NCI-H1092 treated with DMSO at 0.1 percent for 48 hours (cell line): ENCODE measurements at regions not wholly inside any gene's neighbourhood (a gene's known extent, or its start where the extent isn't known, plus 50 kb on each side); places are given as distances from the start of the nearest gene placed in this dataset.

Experiments
- DNase-seq: peaks from one replicate; lab custom pipeline; 2025; lab: John Stamatoyannopoulos, UW

DNA sequence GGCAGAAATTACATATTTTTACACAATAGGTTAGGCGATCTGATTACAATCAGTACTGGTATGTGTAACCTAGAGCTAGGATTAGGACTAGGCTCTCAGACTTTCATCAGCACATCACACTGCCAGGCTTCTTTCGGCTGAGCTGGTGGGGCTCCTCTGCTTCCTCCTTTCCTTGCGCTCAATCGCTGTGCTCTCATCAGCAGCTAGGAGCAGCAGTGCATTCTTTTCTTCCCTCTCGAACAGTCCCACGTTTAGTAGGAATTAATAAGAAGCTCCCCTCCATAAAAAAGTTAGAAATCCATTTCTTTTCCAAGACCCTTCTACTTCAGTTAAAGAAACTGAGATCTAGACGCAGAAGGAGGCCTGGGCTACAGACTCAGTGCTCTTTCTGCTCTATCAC lies 350.4 kb downstream of the SPRY1 start:
- DNase-seq, result no peak

DNA sequence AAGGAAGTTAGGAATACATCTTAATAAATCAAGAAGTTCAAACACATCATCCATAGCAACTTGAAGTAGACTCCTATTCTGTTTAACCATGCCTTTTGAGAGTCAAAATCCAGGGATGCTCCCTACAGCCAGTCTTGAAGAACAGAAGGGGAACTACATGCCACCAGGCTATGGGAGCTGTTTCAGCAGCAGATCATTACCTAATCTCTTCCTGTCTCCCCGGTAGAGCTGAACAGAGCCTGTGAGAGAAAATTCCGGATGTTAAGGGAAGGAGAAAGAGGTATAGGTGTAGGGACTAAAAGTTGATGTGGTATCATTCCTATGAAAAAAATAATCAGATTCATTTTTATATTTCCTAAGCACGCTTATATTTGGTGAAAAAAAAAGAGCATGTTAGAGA lies 352.2 kb downstream of the SPRY1 start:
- no peak for DNase-seq

DNA sequence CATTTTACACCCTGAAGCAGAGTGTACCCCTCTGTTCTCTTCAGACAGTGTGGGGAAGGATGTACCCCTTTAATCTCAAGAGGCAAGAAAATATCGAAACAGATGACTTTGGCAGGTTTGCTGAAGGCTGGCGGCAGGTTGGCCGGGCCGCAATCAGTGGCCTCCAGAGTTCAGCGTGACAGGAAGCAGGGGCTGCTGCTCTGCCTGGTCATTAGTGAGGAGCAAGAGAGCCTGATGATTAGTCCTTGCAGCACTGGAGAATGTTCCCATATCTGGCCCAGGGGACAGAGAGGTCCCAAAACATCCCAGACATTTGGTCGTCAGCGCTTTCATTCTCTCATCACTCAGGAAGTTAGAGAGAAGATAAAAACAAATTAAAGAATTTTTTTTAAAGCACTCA lies 352.8 kb downstream of the SPRY1 start:
- DNase-seq, result no peak

DNA sequence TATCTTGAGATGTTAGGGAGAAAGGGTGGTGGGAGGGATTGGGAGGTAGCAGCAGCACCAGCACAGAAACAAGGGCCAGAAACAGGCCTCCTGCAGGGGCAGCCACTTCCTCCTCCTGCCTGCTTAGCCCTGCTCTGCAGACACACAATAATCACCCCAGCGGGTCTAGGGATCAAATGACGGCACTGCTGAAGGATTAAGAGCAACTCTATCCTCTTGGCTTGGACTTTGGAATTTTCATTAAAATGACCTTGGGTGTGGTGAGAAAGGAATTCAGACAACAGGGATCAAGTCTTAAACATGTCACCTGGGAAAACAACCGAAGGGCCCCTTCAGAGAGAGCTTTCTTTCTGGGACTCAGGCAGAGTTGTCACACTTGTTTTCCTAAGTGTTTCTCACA lies 353.4 kb downstream of the SPRY1 start:
- no peak for DNase-seq

DNA sequence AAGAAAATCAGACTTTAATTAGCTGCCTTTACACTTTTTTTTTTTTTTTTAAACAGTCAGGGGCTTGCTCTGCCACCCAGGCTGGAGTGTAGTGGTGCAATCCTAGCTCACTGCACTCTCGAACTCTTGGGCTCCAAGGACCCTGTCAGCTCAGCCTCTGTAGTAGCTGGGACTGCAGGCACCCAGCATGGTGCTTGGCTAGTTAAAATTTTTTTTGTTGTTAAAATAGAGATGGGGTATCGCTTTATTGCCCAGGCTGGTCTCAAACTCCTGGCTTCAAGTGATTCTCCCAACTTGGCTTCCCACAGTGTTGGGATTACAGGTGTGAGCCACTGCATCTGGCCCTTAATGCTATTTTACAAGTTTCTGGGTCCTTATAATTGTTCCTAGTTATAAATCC lies 359.1 kb downstream of the SPRY1 start:
- DNase-seq, result no peak

DNA sequence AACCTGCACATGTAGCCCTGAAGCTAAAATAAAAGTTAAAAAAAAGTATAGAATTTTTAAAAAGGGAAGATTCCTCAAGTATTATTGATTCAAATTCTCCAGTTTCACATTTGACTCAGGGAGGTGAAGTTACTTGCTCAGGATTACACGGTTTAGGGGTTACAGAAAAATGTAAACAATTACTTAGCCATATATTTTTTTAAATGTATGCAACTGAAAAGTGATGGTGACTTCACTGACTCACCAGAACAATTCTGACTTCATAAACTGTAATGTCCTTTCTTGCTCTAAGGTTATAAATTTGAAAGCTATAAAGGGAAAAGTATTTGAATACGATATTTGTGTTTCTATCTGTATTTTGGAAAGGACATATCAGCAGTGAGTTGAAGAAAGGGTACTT lies 371.2 kb downstream of the SPRY1 start:
- no peak for DNase-seq

DNA sequence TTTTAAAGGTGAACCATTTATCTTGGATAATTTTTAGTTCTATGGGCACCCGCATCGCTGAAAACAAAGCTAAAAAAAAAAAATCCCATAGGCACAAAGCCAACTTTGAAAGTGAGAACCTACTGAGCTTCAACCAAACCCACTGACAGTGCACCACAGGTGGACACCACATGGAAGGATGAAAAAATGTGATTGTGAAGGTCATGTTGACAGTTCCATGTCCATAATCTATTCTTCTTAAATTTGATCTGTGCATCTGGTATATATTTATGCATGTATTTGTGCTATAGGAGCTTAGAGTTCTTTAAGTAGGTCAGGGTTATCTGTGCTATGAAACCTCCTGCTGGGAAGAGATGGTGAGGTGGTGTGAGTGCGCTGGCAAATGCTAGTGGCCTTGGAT lies 374.3 kb downstream of the SPRY1 start:
- DNase-seq, result no peak

DNA sequence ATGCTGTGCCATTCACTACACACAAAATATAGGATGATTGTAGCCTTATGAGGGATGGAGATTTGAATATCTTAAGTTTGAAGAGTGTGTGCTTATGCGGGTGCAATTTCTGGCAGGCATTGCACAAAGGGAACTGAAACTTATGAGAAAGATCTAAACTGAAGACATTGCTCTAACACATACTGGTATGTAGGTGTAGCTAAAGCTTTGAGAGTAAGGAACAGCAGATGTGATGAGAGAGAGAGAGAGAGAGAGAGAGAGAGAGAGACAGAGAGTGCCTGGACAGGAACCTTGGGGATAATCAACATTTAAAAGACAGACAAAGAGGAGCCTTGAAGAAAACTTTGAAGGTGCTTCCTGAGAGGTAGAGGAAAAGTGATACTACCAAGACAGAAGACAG lies 379.7 kb downstream of the SPRY1 start:
- DNase-seq, result no peak

DNA sequence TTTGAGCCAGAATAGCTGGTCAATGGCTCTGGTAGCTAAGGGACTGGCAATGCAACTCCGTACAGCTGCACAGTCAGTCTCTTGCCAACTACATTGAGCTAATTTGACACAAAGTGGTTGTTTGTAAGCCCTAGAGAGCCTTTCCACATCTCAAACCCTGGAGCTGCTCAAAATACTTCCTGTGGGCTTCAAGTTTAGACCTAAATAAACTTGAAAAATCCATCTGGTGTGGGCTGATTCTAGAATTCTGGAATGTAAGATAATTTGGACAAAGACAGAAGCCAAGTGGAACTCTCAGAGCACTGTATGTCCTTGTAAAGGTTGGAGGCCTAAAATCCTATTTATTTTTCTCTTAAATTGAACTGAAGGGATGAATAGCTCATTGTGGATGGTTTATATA lies 380.8 kb downstream of the SPRY1 start:
- DNase-seq, result no peak

DNA sequence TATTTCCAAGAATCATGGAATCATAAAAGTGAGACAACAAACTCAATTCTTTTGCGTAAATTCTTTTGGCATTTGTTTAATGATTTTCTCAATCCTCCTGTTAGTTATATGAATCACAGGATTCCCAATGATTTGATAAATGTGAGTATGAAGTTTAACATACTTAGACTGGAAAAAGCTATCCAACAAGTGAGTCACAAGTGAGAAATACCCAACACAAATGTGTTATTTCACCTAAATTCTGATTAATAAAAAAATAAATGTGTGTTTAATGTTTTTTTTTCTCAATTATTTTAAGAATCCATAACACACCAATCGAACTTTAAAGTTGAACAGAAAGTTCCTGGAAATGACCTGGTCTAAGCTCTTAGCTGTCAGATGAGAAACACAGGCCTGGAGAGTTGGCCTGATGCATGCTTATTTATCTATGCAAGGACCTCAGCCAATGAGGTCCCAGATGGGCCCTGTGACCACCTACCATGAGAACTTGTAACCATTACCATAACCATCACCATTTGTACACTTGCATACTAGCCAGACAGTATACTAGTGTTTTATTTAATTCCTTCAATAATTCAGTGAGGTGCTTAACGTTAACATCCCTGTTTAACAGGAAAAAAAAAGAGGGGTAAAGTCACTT lies 386.7 kb downstream of the SPRY1 start:
- no peak for DNase-seq

DNA sequence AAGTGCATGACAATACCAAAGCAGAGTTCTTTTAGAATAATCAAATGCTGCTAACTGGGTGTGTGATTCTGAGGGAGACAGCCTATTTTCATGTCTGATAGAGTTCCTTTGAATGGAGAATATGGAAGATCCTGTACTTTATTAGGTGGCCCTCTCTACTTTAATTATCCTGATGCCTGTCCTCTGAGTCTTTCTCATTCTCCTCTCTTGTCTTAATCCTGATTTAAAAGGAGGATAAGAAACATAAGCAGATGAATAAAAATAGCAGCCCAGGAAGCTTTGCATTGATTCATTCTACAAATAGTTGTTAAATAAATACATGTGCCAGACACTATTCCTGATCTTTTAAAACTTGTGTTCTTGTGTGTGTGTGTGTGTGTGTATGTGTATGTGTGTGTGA lies 387.3 kb downstream of the SPRY1 start:
- no peak for DNase-seq

DNA sequence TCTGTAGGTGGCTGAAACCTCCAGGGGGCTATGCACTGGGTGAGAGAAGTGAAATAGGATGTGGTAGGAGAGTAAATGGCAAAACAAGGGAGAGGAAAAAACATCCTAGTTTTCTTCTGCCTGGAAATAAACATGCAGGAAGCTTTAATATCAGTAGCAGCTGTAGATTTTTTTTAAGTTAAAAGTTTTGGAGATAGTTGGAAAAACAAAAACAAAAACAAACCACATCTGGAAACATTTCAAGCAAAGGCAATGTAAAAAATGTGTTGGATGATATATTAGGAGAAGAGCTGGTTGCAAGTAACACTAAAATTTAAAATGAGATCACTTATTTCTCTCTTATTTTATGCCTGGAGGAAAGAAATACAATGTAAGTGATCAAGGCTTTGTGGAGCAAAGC lies 388.0 kb downstream of the SPRY1 start:
- no peak for DNase-seq

DNA sequence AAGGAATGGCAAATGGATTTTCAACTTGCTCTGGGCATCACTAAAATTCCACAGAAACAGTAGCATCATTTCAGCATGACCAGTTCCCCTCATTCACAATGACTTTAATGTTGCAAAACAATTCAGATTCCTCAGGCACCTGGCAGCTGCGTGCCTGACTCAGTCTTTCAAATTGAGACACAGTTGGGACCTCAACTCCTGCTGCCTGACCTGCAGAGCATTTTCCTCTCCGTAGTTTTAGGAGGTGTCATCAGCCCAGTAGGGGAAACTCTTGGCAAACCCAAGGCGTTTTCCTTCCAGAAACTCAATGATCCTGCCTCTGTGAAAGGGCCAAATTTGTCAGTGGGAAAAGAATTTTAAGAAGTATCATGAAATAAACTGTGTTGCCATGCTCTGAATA lies 388.9 kb downstream of the SPRY1 start:
- no peak for DNase-seq

DNA sequence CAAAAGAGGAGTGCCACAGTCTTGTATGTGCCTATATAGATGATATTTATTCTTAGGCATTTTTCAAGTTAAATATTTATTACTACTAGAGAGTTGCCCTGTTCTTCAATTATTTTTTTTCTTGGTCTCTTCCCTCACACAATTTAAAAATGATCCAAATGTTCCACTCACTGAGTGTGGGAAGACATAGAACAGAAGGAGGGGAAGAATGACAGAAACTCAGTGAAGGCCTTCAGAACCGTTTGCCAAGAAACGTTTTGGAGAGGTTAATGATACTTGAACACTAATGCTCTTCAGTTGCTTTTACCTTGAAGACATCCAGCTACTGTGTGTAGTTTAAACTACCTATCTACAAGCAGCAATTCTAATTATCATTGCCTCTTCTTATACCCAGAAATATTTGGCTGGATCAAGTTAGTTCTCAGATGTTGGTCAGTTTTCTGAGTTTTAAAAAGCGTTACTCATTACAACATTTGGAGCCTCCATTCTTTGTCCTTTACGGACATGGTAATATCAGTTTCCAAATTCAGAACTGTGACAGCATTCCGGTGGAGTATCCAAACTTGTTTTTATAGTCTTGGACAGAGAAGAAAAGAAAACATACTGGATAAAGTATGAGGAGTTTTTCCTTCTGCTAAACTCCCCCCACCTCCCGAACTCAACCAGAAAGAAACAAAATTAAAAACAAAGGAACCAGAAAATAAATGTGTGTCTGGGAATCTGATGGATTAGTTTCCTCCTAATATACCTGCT lies 389.7 kb downstream of the SPRY1 start:
- DNase-seq, result no peak

DNA sequence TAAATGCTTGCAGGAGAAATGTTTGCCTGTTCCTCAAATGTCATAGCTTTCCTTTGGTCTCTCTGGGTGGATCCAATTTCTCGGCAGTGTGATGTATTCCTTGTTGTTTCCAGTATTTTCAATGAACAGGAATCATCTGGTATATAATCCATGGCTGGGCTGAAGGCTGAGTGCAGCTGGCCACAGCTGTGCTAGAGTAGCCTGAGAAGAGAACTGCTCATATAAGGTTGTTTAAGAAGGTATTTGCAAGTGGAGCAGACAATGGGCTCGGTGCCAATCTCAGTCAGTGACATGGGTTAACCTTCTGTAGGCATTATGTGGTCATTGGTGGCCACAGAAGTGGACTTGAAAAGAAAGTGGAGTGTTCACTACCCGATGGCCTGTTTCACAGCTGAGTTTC lies 390.3 kb downstream of the SPRY1 start:
- no peak for DNase-seq

DNA sequence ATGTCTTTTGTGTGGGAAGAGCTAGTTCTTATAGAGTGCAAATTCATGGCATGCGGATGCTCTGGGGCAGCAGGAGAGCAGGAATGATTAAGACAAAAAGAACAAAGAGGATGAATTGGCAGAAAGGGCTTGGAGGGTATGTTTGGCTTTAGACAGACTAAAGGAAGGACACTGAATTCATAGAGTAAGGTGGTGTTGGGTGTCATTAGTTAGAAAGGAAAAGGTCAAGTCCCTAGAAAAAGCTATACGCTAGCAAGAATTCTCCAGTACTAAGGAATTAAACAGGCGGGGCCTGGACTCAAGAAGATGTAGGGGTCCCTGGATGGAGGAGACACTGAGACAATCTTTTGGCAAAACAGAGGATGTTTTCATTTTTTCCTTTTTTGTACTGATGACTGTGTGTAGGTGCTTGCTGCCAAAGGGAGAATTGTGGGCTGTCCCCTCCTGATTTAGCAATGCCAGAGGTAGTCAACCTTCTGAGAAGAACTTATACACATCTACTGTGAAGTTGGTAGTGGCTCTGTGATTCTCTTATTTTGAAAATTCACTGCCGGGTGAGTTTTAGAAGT lies 391.0 kb downstream of the SPRY1 start:
- no peak for DNase-seq

DNA sequence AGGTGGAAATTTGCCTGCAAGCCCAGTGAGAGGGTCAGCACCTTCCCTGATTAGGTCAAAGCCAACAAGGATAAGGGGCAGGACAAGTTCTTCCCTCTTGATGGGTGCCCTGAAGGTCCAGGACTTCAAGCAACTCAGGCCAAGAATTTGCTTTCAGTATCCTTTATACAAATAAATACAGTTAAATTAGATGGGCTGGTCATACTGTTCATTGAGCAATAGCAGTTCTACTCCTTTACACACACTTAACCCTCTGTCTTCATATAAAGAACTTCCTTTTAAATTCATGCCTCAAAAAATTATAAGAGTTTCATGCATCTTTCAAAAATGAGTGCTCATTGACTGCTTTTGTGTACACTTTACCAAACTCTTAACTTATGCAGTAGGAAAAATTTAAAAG lies 392.0 kb downstream of the SPRY1 start:
- DNase-seq, result no peak

DNA sequence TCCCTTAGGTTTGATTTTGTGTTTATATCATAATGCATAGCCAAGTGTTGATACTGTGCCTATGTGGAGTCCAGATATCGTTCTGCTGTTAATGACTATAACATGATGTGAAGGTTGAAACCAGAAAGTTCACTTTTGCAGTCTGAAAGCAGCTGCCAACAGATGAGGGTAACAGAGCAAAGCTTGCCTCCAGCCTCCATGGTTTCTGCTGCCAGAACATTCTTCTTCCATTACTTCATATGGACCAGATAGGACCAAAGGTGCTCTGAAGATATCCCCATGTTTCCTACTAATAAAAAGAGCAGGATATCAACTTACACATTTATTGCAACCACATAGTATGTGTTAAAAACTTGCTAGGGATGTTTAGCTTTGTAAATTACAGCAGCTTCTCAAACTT lies 394.1 kb downstream of the SPRY1 start:
- no peak for DNase-seq

DNA sequence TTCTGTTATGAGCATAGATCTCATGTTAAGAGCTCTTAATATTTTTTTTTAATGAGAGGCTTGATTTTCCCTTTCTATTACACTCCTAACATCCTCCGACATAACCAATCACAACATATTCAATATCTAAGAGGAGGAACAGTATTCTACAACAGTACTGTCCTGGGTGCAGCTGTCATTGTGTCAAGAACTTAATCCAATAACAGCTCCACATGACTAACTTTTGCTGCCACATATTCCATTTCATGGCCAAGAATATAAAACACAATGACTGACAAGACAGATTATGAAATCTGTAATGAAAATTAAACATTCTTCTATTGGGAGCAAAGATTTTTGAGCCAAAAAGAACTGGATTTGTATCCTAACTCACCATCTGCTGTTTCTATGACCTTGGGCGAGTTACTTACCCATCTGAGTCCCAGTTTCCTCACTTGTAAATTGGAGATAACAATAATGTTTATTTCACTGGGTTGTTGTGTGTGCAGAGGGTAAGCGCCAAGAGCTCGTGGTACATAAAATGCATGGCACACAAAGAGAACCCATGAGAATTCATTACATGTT lies 405.6 kb downstream of the SPRY1 start:
- no peak for DNase-seq

DNA sequence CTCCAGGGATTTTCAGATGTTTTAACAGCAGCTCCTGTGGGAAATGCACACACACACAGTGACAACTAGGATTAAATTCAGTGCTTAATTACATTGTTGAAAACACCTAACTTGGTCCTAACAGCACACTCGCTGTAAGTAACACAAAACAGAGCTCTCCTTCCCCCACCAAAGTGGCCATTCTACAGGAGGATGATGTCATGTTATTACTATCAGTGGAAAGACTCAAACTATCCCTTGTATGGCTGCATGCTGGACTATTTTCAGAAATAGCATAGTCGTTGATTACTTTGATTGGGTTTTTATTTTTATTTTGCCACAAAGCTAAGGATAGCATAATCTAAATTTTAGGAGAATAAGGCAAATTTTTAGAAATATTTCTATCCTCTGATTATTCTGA lies 406.3 kb downstream of the SPRY1 start:
- DNase-seq, result no peak

DNA sequence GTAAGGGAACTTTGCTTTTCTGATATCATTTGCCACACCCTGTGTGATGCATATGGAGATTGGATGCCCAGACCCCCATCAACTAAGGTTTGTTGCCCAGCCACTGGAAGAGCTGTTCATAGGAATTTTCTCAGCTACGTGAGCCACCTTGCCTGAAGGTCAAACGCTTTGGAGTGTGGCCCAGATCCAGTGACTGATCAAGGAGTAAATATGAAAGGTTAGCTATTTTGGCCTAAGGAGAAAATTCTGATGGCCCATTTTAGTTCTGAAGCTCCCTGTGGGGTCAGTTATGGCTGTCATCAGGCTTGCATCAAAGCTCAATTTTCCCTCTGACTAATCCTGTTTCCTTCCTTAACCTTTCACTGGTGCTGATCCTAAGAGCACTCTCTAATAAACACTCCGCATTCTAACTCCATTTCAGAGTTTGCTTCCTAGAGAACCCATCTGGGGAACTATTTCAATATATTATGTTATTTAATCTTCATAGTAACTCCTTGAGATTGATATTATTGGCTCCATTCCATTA lies 407.7 kb downstream of the SPRY1 start:
- DNase-seq, result no peak

DNA sequence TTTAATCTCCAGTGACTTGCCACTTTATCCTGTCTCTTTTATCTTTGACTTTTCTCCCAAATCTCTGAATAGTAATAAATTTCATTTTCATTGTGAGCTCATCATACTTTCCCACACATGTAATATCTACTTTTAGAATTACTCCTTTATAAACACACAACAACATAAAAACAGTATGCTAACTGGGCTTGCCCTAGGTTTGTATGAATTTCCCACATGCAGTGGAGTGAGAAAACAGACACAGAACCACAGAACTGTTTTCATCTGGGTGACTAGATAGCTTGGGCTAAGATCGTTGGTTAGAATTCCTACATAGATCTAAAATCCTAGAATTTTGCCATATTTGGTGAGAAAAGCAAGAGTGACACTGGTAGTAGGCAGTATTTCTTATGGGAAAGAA lies 409.5 kb downstream of the SPRY1 start:
- no peak for DNase-seq

DNA sequence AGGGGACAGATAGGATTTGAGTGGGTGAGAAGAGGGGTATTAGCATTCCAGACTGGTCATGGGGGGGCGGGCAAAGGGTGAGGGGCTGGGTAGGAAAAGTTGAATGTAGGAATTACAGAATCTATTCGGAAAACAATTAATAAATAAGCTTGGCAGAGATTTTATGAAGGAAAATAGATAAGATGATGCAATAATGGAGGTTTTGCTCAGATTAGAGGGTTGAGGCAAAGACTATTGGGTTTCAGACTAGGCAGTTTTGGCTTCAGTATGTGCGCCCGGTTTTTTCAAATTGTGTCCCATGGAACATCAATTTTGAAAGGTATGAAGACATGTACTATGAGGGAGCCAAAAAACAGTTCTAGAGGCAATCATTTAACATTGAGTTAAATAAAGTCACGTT lies 410.6 kb downstream of the SPRY1 start:
- no peak for DNase-seq
